Ovary (tissue), 3 donors: ENCODE measurements at regions not wholly inside any gene's neighbourhood (a gene's known extent, or its start where the extent isn't known, plus 50 kb on each side); places are given as distances from the start of the nearest gene placed in this dataset.

Experiments used
- CTCF ChIP-seq, 3 donors: fragments of 450-650 bp in 2 of 3; fragments of 200-600 bp in 1 of 3; IDR thresholded peaks; one replicate each; pipeline versions ENCODE4 v1.5.1 to v1.8.0; 2016 to 2022; ENCODE audit warnings: antibody characterized with exemption in 3 of 3, mild to moderate bottlenecking in 1 of 3
- EP300 ChIP-seq: sonication (generic); formaldehyde crosslinking; IDR thresholded peaks from one replicate; pipeline ENCODE4 v1.6.1; 2017; ENCODE audit warnings: antibody characterized with exemption
- POLR2A ChIP-seq: fragments of 450-650 bp; IDR thresholded peaks from one replicate; pipeline ENCODE4 v1.6.1; 2017; ENCODE audit warnings: antibody characterized with exemption, mild to moderate bottlenecking, moderate library complexity
- donor health status: DM: no; HTN: no; CAD: no.

DNA sequence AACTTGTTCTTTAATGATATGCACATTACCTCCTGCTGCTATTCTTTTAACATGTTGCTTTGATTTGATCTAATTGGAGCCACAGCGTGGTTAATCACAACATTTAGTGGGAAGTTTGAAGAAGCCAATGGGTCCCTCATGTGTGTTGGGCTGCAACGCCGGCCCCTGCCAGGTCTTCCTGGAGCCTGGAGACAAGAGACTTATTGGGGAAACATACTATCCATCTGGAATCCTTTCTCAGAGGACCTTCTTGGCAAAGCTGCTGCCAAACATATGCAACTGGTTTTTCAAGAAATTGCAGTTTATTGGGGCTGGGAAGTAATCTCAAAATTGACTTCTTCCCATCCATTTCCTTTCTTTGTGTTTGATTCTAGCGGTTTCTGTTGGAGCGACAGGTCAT lies 396.3 kb upstream of the PROK2 start:
- TF ChIP-seq CTCF (IDR thresholded peaks at IDR 0.05), result no peak
- TF ChIP-seq POLR2A, result no peak
- TF ChIP-seq EP300, result no peak
